IMR-90 (cell line): ENCODE measurements at regions not wholly inside any gene's neighbourhood (a gene's known extent, or its start where the extent isn't known, plus 50 kb on each side); places are given as distances from the start of the nearest gene placed in this dataset.

Experiments used
- ATAC-seq: fragments of 200-7000 bp; cut with Tn5 transposase; 2 replicates; pipeline ENCODE4 v1.9.1; 2020; ENCODE audit warnings: low read depth, mild to moderate bottlenecking, moderate library complexity
- BruUV-seq: library from RNA; stranded (reverse); fragments of 400-500 nt; replicated peaks from 2 replicates; lab custom pipeline; 2021; lab: Mats Ljungman, UMichigan
- CTCF ChIA-PET: fragments of 300-600 bp; formaldehyde crosslinking; extraction: SDS; loops from one replicate; lab custom pipeline; 2021; ENCODE audit warnings: antibody characterized with exemption; lab: Yijun Ruan, JAX
- POLR2A ChIA-PET: fragments of 300-600 bp; sonication (Branson Sonifier 250); formaldehyde crosslinking; loops from one replicate; lab custom pipeline; 2022; ENCODE audit warnings: antibody characterized with exemption; ENCODE audit not compliant: unreplicated experiment; lab: Charles Lee
- DNase-seq: peaks from one replicate; pipeline ENCODE4 v3.0.0; 2013
- H2AFZ ChIP-seq: replicated peaks from 2 replicates; pipeline ENCODE3; 2013; ENCODE audit warnings: low read length, mild to moderate bottlenecking; ENCODE audit not compliant: poor library complexity
- H2AK5ac ChIP-seq: 2 replicates; pipeline ENCODE4 v1.6.1; 2013; ENCODE audit warnings: low read depth, low read length, inconsistent platforms
- H2AK9ac ChIP-seq: replicated peaks from 2 replicates; pipeline ENCODE3; 2013; ENCODE audit warnings: mild to moderate bottlenecking, low read depth, low read length, moderate library complexity; ENCODE audit not compliant: poor library complexity
- H2BK120ac ChIP-seq: 2 replicates; pipeline ENCODE4 v1.6.1; 2013; ENCODE audit warnings: low read depth, low read length, inconsistent platforms
- H2BK15ac ChIP-seq: 3 replicates; pipeline ENCODE4 v1.6.1; 2013; ENCODE audit warnings: low read depth, low read length, inconsistent platforms
- H2BK20ac ChIP-seq: 2 replicates; pipeline ENCODE4 v1.6.1; 2013; ENCODE audit warnings: low read depth, mild to moderate bottlenecking, inconsistent platforms, low read length, moderate library complexity
- H2BK5ac ChIP-seq: 2 replicates; pipeline ENCODE4 v1.6.1; 2013; ENCODE audit warnings: mild to moderate bottlenecking, low read depth, low read length, inconsistent platforms; ENCODE audit not compliant: poor library complexity, severe bottlenecking
- H3K14ac ChIP-seq: replicated peaks from 2 replicates; pipeline ENCODE4 v1.6.1; 2013; ENCODE audit warnings: low read depth, low read length, inconsistent platforms
- H3K18ac ChIP-seq: 2 replicates; pipeline ENCODE4 v1.6.1; 2013; ENCODE audit warnings: low read depth, low read length, control low read depth
- H3K23ac ChIP-seq: 2 replicates; pipeline ENCODE4 v1.6.1; 2013; ENCODE audit warnings: low read depth, low read length, inconsistent platforms
- H3K27ac ChIP-seq: 2 replicates; pipeline ENCODE4 v1.5.1; 2013; ENCODE audit warnings: mild to moderate bottlenecking, control low read depth, low read length; ENCODE audit not compliant: insufficient read depth
- H3K27me3 ChIP-seq: 2 replicates; pipeline ENCODE4 v1.6.1; 2013; ENCODE audit warnings: low read length; ENCODE audit not compliant: control insufficient read depth, insufficient read depth
- H3K36me3 ChIP-seq: 2 replicates; pipeline ENCODE4 v1.6.1; 2013; ENCODE audit warnings: low read length, mixed read lengths; ENCODE audit not compliant: control insufficient read depth, insufficient read depth
- H3K4ac ChIP-seq: 2 replicates; pipeline ENCODE4 v1.6.1; 2013; ENCODE audit warnings: low read depth, low read length, inconsistent platforms
- H3K4me1 ChIP-seq: 2 replicates; pipeline ENCODE4 v1.6.1; 2013; ENCODE audit warnings: low read length, mixed read lengths; ENCODE audit not compliant: control insufficient read depth, insufficient read depth
- H3K4me2 ChIP-seq: 2 replicates; pipeline ENCODE4 v1.6.1; 2013; ENCODE audit warnings: low read depth, mild to moderate bottlenecking, control low read depth, low read length, moderate library complexity
- H3K4me3 ChIP-seq: 2 replicates; pipeline ENCODE4 v1.5.1; 2013; ENCODE audit warnings: low read depth, mild to moderate bottlenecking, control low read depth, low read length, moderate library complexity; ENCODE audit not compliant: insufficient read depth
- H3K56ac ChIP-seq: 2 replicates; pipeline ENCODE4 v1.6.1; 2013; ENCODE audit warnings: low read length, inconsistent platforms; ENCODE audit not compliant: insufficient read depth; ENCODE audit errors: extremely low read depth
- H3K79me1 ChIP-seq, 2 experiments: 2 replicates each; pipeline ENCODE4 v1.6.1; 2013; ENCODE audit warnings: low read length in 2 of 2, inconsistent platforms in 1 of 2, low read depth in 1 of 2
- H3K9ac ChIP-seq: 2 replicates; pipeline ENCODE4 v1.6.1; 2013; ENCODE audit warnings: low read depth, low read length, control low read depth
- H3K9me1 ChIP-seq: 2 replicates; pipeline ENCODE4 v1.6.1; 2013; ENCODE audit warnings: low read length, inconsistent platforms; ENCODE audit not compliant: insufficient read depth
- H3K9me3 ChIP-seq: 2 replicates; pipeline ENCODE4 v1.6.1; 2013; ENCODE audit warnings: low read length; ENCODE audit not compliant: control insufficient read depth, insufficient read depth
- H4K20me1 ChIP-seq: 2 replicates; pipeline ENCODE4 v1.6.1; 2013; ENCODE audit warnings: low read length, inconsistent platforms; ENCODE audit not compliant: insufficient read depth
- H4K5ac ChIP-seq: 2 replicates; pipeline ENCODE4 v1.6.1; 2013; ENCODE audit warnings: mild to moderate bottlenecking, low read depth, low read length, control low read depth
- H4K8ac ChIP-seq, 2 experiments: 2 replicates each; pipeline ENCODE4 v1.6.1; 2013; ENCODE audit warnings: low read depth in 2 of 2, low read length in 2 of 2, control low read depth in 1 of 2, inconsistent platforms in 1 of 2
- H4K91ac ChIP-seq: 2 replicates; pipeline ENCODE4 v1.6.1; 2013; ENCODE audit warnings: low read depth, low read length, inconsistent platforms; ENCODE audit not compliant: insufficient read depth
- BHLHE40 ChIP-seq: fragments of 150-350 bp; IDR thresholded peaks from 2 replicates; pipeline ENCODE4 v1.6.1; 2016; ENCODE audit warnings: mild to moderate bottlenecking, low read depth, low read length
- CEBPB ChIP-seq: IDR thresholded peaks from 2 replicates; pipeline ENCODE4 v1.6.1; 2012; ENCODE audit warnings: low read depth, low read length, improper control_type of control experiment
- CHD1 ChIP-seq: IDR thresholded peaks from 2 replicates; pipeline ENCODE4 v1.6.1; 2012; ENCODE audit warnings: low read depth, low read length, improper control_type of control experiment
- CTCF ChIP-seq: conservative IDR thresholded peaks from 2 replicates; pipeline ENCODE4 v1.5.1; 2012; ENCODE audit warnings: mild to moderate bottlenecking, low read depth, low read length, improper control_type of control experiment
- ELK1 ChIP-seq: fragments of 150-350 bp; IDR thresholded peaks from 2 replicates; pipeline ENCODE4 v1.6.1; 2016; ENCODE audit warnings: low read depth, mild to moderate bottlenecking, low read length, moderate library complexity, borderline replicate concordance
- FOS ChIP-seq: fragments of 150-350 bp; IDR thresholded peaks from 2 replicates; pipeline ENCODE4 v1.6.1; 2016; ENCODE audit warnings: low read depth, low read length
- MAFK ChIP-seq: IDR thresholded peaks from 2 replicates; pipeline ENCODE4 v1.6.1; 2012; ENCODE audit warnings: low read depth, low read length, improper control_type of control experiment
- MAZ ChIP-seq: IDR thresholded peaks from 2 replicates; pipeline ENCODE4 v1.6.1; 2012; ENCODE audit warnings: low read depth, mild to moderate bottlenecking, low read length, improper control_type of control experiment, moderate library complexity, borderline replicate concordance
- MXI1 ChIP-seq: IDR thresholded peaks from 2 replicates; pipeline ENCODE4 v1.6.1; 2012; ENCODE audit warnings: low read depth, mild to moderate bottlenecking, low read length, moderate library complexity, borderline replicate concordance
- NFE2L2 ChIP-seq: fragments of 150-350 bp; IDR thresholded peaks from 2 replicates; pipeline ENCODE4 v1.6.1; 2016; ENCODE audit warnings: low read depth, mild to moderate bottlenecking, low read length
- POLR2A ChIP-seq: IDR thresholded peaks from 2 replicates; pipeline ENCODE4 v1.6.1; 2012; ENCODE audit warnings: mild to moderate bottlenecking, low read depth, low read length
- RAD21 ChIP-seq: IDR thresholded peaks from 2 replicates; pipeline ENCODE4 v1.6.1; 2012; ENCODE audit warnings: low read length, improper control_type of control experiment
- RCOR1 ChIP-seq: IDR thresholded peaks from 2 replicates; pipeline ENCODE4 v1.6.1; 2012; ENCODE audit warnings: mild to moderate bottlenecking, low read length, improper control_type of control experiment; ENCODE audit not compliant: insufficient replicate concordance
- RFX5 ChIP-seq: IDR thresholded peaks from 2 replicates; pipeline ENCODE4 v1.8.0; 2012; ENCODE audit warnings: low read depth, mild to moderate bottlenecking, low read length, moderate library complexity
- SMC3 ChIP-seq: fragments of 150-350 bp; IDR thresholded peaks from 2 replicates; pipeline ENCODE4 v1.6.1; 2016; ENCODE audit warnings: low read depth, mild to moderate bottlenecking, antibody characterized with exemption, low read length, moderate library complexity
- USF2 ChIP-seq: fragments of 150-350 bp; IDR thresholded peaks from 2 replicates; pipeline ENCODE4 v1.6.1; 2017; ENCODE audit warnings: mild to moderate bottlenecking, antibody characterized with exemption, low read length, low read depth
- WGBS, 2 experiments: methylation state at CpG; one replicate each; pipeline versions ENCODE4 v1.1.5 to v1.1.7; 2013; ENCODE audit warnings: missing lambda C conversion rate in 2 of 2; ENCODE audit not compliant: insufficient read length in 1 of 2; ENCODE audit errors: extremely low coverage in 2 of 2; 5-methylcytosine and 5-hydroxymethylcytosine counted together
- dilution Hi-C: fragments of 300-500 bp; cut with HindIII; formaldehyde crosslinking; loops from one replicate; pipeline ENCODE4 v1.14.3; 2018; ENCODE audit warnings: low sequenced_read_pairs; ENCODE audit not compliant: unreplicated experiment
- in situ Hi-C: fragments of 300-500 bp; cut with MboI; formaldehyde crosslinking; loops from 3 replicates; pipeline ENCODE4 v1.14.3; 2019; ENCODE audit warnings: low sequenced_read_pairs, inconsistent platforms, mixed read lengths
- intact Hi-C: fragments of 100-400 bp; cut with micrococcal nuclease; formaldehyde crosslinking; loops from 2 replicates; pipeline ENCODE4 v1.10.0; 2022

- Histone ChIP-seq H3K9me3 (no peaks in the 10 kb centered on the region), H4K20me1 (no peaks in the 10 kb centered on the region), H2BK20ac (no peak overlapping the region), H2BK120ac (no peak overlapping the region), H3K9me1 (no peaks in the 10 kb centered on the region), H3K4me1 (peaks cover 6% of the 10 kb centered on the region; the same call in 1 of the 2 replicates), H2BK5ac (no peak overlapping the region), H3K36me3 (no peaks in the 10 kb centered on the region), H3K23ac (no peak overlapping the region), H3K79me1 (no peaks in the 10 kb centered on the region), H3K27me3 (no peaks in the 10 kb centered on the region), H3K4ac (no peak overlapping the region), H4K91ac (no peak overlapping the region), H4K5ac (no peak overlapping the region), H3K18ac (no peak overlapping the region), H3K9ac (no peak overlapping the region), H3K56ac (no peak overlapping the region), H3K14ac (no peak overlapping the region), H3K4me2 (no peak overlapping the region), H2AK5ac (no peak overlapping the region; the same call in 1 of the 2 replicates), H2AFZ (no peak overlapping the region), H3K4me3 (no peak overlapping the region), H4K8ac (no peak overlapping the region), H2BK15ac (no peak overlapping the region), H2AK9ac (no peak overlapping the region), H3K27ac (no peak overlapping the region)
- TF ChIP-seq USF2 (no peak), POLR2A (no peak), CEBPB (no peak), SMC3 (no peak), RFX5 (no peak), CHD1 (no peak), BHLHE40 (no peak), MAFK (no peak), NFE2L2 (no peak), FOS (no peak), CTCF (no peak), MAZ (no peak), ELK1 (no peak), RAD21 (no peak), RCOR1 (no peak), MXI1 (no peak)
- no TSS peak for BruUV-seq
- intact Hi-C loops (no loop called here), dilution Hi-C loops (no loop called here), in situ Hi-C loops (no loop called here)
- CTCF ChIA-PET = interaction anchor here (1.1 kb wide), 1 partner anchor 11 kb away, joined by 3 read pairs; no protein-coding TSS in a partner anchor
- DNase-seq = no peak
- no CpG with 5 or more reads among the region's 9 CpGs for WGBS, 2 experiments
- POLR2A ChIA-PET = no interaction called here
- ATAC-seq = no peak
Observed at GRCh38 chr2:128548461-128548891, 229.8 kb upstream of the HS6ST1 start.
